ENCODE measurements at regions not wholly inside any gene's neighbourhood (a gene's known extent, or its start where the extent isn't known, plus 50 kb on each side); places are given as distances from the start of the nearest gene placed in this dataset.
"Not testable (repeated sequence)": the region's sequence is repeated elsewhere in the genome, so short reads cannot be mapped to it uniquely, and the experiment has no call there.

GRCh38 chr1:87404296-87404695 is 75.6 kb downstream of the LMO4 start:
- Mint-ChIP-seq H3K4me1 (peaks cover 3% of the 10 kb centered on the region), H3K27me3 (ENCODE audit: insufficient read depth) (no peaks in the 10 kb centered on the region), H3K9me3 (no peaks in the 10 kb centered on the region), H3K27ac (no peak overlapping the region), H3K4me3 (no peak overlapping the region), H3K36me3 (ENCODE audit: low read depth) (no peaks in the 10 kb centered on the region)
- no peaks in the 10 kb centered on the region for H3K9me3 ChIP-seq (ENCODE audit: control insufficient read depth, low read length)
- no peaks in the 10 kb centered on the region for H3K4me1 ChIP-seq (ENCODE audit: control insufficient read depth, insufficient read depth, low read length)
- no peak overlapping the region for H3K27ac ChIP-seq (ENCODE audit: low read depth, low read length)
- WGBS, 2 experiments (ENCODE audit: insufficient coverage in 1 of 2, insufficient read length in 1 of 2): 91 to 100% methylated on average over 3 of the region's 3 CpGs
- DNase-seq: no peak
- H3K27me3 ChIP-seq (ENCODE audit: control insufficient read depth, insufficient read depth, low read length, poor library complexity, severe bottlenecking): no peaks in the 10 kb centered on the region
- H3K4me3 ChIP-seq (ENCODE audit: low read length): no peak overlapping the region
- H3K9ac ChIP-seq (ENCODE audit: extremely low read depth, low read length, poor library complexity, severe bottlenecking): no peak overlapping the region
- no peak for TF ChIP-seq CTCF (conservative IDR thresholded peaks at IDR 0.05)
- H3K36me3 ChIP-seq (ENCODE audit: control insufficient read depth, insufficient read depth, low read length): no peaks in the 10 kb centered on the region

- WGBS, 2 experiments (ENCODE audit: insufficient coverage in 1 of 2, insufficient read length in 1 of 2): 71 to 85% methylated on average over 2 of the region's 2 CpGs
- no peaks in the 10 kb centered on the region for H3K36me3 Mint-ChIP-seq (ENCODE audit: low read depth)
- DNase-seq: no peak
- TF ChIP-seq CTCF (conservative IDR thresholded peaks at IDR 0.05): no peak
- H3K36me3 ChIP-seq (ENCODE audit: control insufficient read depth, insufficient read depth, low read length): no peaks in the 10 kb centered on the region
- no peaks in the 10 kb centered on the region for H3K4me1 ChIP-seq (ENCODE audit: control insufficient read depth, insufficient read depth, low read length)
- H3K27ac Mint-ChIP-seq: no peak overlapping the region
- H3K4me1 Mint-ChIP-seq: peaks cover 3% of the 10 kb centered on the region
- H3K9ac ChIP-seq (ENCODE audit: extremely low read depth, low read length, poor library complexity, severe bottlenecking): no peak overlapping the region
- H3K4me3 ChIP-seq (ENCODE audit: low read length): no peak overlapping the region
- no peaks in the 10 kb centered on the region for H3K9me3 Mint-ChIP-seq
- no peak overlapping the region for H3K4me3 Mint-ChIP-seq
- no peaks in the 10 kb centered on the region for H3K27me3 Mint-ChIP-seq (ENCODE audit: insufficient read depth)
- no peaks in the 10 kb centered on the region for H3K27me3 ChIP-seq (ENCODE audit: control insufficient read depth, insufficient read depth, low read length, poor library complexity, severe bottlenecking)
- no peaks in the 10 kb centered on the region for H3K9me3 ChIP-seq (ENCODE audit: control insufficient read depth, low read length)
- H3K27ac ChIP-seq (ENCODE audit: low read depth, low read length): no peak overlapping the region
Observed at GRCh38 chr1:87408665-87409248, 80.1 kb downstream of the LMO4 start.

GRCh38 chr1:87410776-87411480 is 82.2 kb downstream of the LMO4 start:
- 91 to 100% methylated on average over 1 to 3 of the region's 3 CpGs for WGBS, 2 experiments (ENCODE audit: insufficient coverage in 1 of 2, insufficient read length in 1 of 2)
- no peak overlapping the region for H3K9ac ChIP-seq (ENCODE audit: extremely low read depth, low read length, poor library complexity, severe bottlenecking)
- H3K27me3 ChIP-seq (ENCODE audit: control insufficient read depth, insufficient read depth, low read length, poor library complexity, severe bottlenecking): no peaks in the 10 kb centered on the region
- TF ChIP-seq CTCF (conservative IDR thresholded peaks at IDR 0.05): no peak
- no peak for DNase-seq
- no peaks in the 10 kb centered on the region for H3K36me3 ChIP-seq (ENCODE audit: control insufficient read depth, insufficient read depth, low read length)
- H3K9me3 Mint-ChIP-seq: peaks cover 5% of the 10 kb centered on the region
- no peaks in the 10 kb centered on the region for H3K4me1 ChIP-seq (ENCODE audit: control insufficient read depth, insufficient read depth, low read length)
- H3K36me3 Mint-ChIP-seq (ENCODE audit: low read depth): no peaks in the 10 kb centered on the region
- peaks cover 3% of the 10 kb centered on the region for H3K4me1 Mint-ChIP-seq
- H3K4me3 ChIP-seq (ENCODE audit: low read length): no peak overlapping the region
- no peaks in the 10 kb centered on the region for H3K9me3 ChIP-seq (ENCODE audit: control insufficient read depth, low read length)
- no peak overlapping the region for H3K4me3 Mint-ChIP-seq
- no peak overlapping the region for H3K27ac ChIP-seq (ENCODE audit: low read depth, low read length)
- H3K27me3 Mint-ChIP-seq (ENCODE audit: insufficient read depth): no peaks in the 10 kb centered on the region
- no peak overlapping the region for H3K27ac Mint-ChIP-seq

- H3K36me3 ChIP-seq (ENCODE audit: control insufficient read depth, insufficient read depth, low read length); H3K4me3 ChIP-seq (ENCODE audit: low read length); H3K9ac ChIP-seq (ENCODE audit: extremely low read depth, low read length, poor library complexity, severe bottlenecking); H3K9me3 Mint-ChIP-seq; H3K27ac ChIP-seq (ENCODE audit: low read depth, low read length); H3K9me3 ChIP-seq (ENCODE audit: control insufficient read depth, low read length); H3K36me3 Mint-ChIP-seq (ENCODE audit: low read depth); H3K4me1 ChIP-seq (ENCODE audit: control insufficient read depth, insufficient read depth, low read length); H3K27me3 ChIP-seq (ENCODE audit: control insufficient read depth, insufficient read depth, low read length, poor library complexity, severe bottlenecking); H3K4me3 Mint-ChIP-seq; H3K27me3 Mint-ChIP-seq (ENCODE audit: insufficient read depth); H3K4me1 Mint-ChIP-seq; DNase-seq; H3K27ac Mint-ChIP-seq: not testable (repeated sequence)
- 78% methylated on average over 2 of the region's 2 CpGs; no CpG with 5 or more reads in 1 of the 2 experiments for WGBS, 2 experiments (ENCODE audit: insufficient coverage in 1 of 2, insufficient read length in 1 of 2)
Observed at GRCh38 chr1:87413846-87414245, 85.2 kb downstream of the LMO4 start.
